ENCODE measurements at regions not wholly inside any gene's neighbourhood (a gene's known extent, or its start where the extent isn't known, plus 50 kb on each side); places are given as distances from the start of the nearest gene placed in this dataset.

DNA sequence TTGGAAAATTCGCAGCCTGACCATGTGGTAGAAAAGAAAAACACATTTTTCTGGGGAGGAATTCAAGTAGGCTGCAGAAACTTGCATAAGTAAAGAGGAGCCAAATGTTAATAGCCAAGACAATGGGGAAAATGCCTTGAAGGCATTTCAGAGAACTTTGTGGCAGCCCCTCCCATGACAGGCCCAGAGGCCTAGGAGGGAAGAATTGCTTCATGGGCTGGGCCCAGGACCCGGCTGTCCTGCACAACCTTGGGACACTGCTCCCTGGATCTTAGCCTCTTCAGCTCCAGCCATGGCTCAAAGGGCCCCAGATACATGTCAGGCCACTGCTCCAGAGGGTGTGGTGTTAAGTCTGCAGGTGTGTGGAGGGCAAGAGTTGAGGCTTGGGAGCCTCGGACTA is 158.6 kb downstream of the OSTF1 start:
- no peak for TF ChIP-seq GATA2 (IDR thresholded peaks at IDR 0.05; ENCODE audit: low read depth, low read length)
- no peak for TF ChIP-seq GATA3 (IDR thresholded peaks at IDR 0.05; ENCODE audit: low read depth, low read length)

All from SH-SY5Y (cell line).